ENCODE measurements at regions not wholly inside any gene's neighbourhood (a gene's known extent, or its start where the extent isn't known, plus 50 kb on each side); places are given as distances from the start of the nearest gene placed in this dataset.
"Not testable (repeated sequence)": the region's sequence is repeated elsewhere in the genome, so short reads cannot be mapped to it uniquely, and the experiment has no call there.

DNA sequence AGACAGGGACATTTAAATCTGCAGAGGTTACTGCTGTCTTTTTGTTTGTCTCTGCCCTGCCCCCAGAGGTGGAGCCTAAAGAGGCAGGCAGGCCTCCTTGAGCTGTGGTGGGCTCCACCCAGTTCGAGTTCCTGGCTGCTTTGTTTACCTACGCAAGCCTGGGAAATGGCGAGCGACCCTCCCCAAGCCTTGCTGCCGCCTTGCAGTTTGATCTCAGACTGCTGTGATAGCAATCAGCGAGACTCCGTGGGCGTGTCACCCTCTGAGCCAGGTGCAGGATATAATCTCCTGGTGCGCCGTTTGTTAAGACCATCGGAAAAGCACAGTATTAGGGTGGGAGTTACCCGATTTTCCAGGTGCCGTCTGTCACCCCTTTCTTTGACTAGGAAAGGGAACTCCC is 93.3 kb downstream of the ANKRD30BL start:
- intact Hi-C loops (cut with micrococcal nuclease); H3K27ac ChIP-seq (ENCODE audit: low read depth in 1 of 2, low read length in 2 of 2); H3K4me3 ChIP-seq (replicated peaks in 1 of 3; ENCODE audit: low read depth in 2 of 3, low read length in 3 of 3); DNase-seq; H3K79me2 ChIP-seq (ENCODE audit: insufficient read depth, low read length); H3K4me1 ChIP-seq (ENCODE audit: control insufficient read depth in 1 of 2, insufficient read depth in 2 of 2, low read length in 2 of 2); H3K27ac Mint-ChIP-seq; H3K4me2 ChIP-seq (replicated peaks; ENCODE audit: extremely low read depth, low read length, poor library complexity, severe bottlenecking); H3K27me3 ChIP-seq (ENCODE audit: control insufficient read depth in 2 of 2, insufficient read depth in 2 of 2, low read length in 2 of 2); H2AFZ ChIP-seq (ENCODE audit: insufficient read depth, low read depth, low read length, poor library complexity, severe bottlenecking); H3K9me3 ChIP-seq (replicated peaks in 1 of 2; ENCODE audit: control insufficient read depth in 1 of 2, insufficient read depth in 1 of 2, low read length in 2 of 2); H3K27me3 Mint-ChIP-seq (ENCODE audit: low read depth in 3 of 3); H3K36me3 Mint-ChIP-seq; H3K4me3 Mint-ChIP-seq; H3K4me1 Mint-ChIP-seq; H4K20me1 ChIP-seq (ENCODE audit: insufficient read depth, low read length); H3K9ac ChIP-seq (ENCODE audit: insufficient read depth, low read length, poor library complexity, severe bottlenecking); H3K36me3 ChIP-seq (replicated peaks in 1 of 2; ENCODE audit: control insufficient read depth in 1 of 2, insufficient read depth in 2 of 2, low read length in 2 of 2): not testable (repeated sequence)
- 97% methylated on average over 8 of the region's 13 CpGs for WGBS (ENCODE audit: insufficient coverage)
- peaks cover 3 to 21% (median 15%) of the 10 kb centered on the region in 7 donors for H3K9me3 Mint-ChIP-seq

DNA sequence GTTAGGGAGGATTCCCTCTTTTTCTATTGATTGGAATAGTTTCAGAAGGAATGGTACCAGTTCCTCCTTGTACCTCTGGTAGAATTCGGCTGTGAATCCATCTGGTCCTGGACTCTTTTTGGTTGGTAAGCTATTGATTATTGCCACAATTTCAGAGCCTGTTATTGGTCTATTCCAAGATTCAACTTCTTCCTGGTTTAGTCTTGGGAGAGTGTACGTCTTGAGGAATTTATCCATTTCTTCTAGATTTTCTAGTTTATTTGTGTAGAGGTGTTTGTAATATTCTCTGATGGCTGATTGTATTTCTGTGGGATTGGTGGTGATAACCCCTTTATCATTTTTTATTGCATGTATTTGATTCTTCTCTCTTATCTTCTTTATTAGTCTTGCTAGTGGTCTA is 96.4 kb downstream of the ANKRD30BL start:
- H3K4me3 Mint-ChIP-seq; H3K9me3 ChIP-seq (replicated peaks in 1 of 2; ENCODE audit: control insufficient read depth in 1 of 2, insufficient read depth in 1 of 2, low read length in 2 of 2); H3K36me3 Mint-ChIP-seq; intact Hi-C loops (cut with micrococcal nuclease); H3K4me1 Mint-ChIP-seq; H4K20me1 ChIP-seq (ENCODE audit: insufficient read depth, low read length); H3K27ac ChIP-seq (ENCODE audit: low read depth in 1 of 2, low read length in 2 of 2); H3K9ac ChIP-seq (ENCODE audit: insufficient read depth, low read length, poor library complexity, severe bottlenecking); H3K27ac Mint-ChIP-seq; H3K4me1 ChIP-seq (ENCODE audit: control insufficient read depth in 1 of 2, insufficient read depth in 2 of 2, low read length in 2 of 2); H3K4me3 ChIP-seq (replicated peaks in 1 of 3; ENCODE audit: low read depth in 2 of 3, low read length in 3 of 3); H3K27me3 ChIP-seq (ENCODE audit: control insufficient read depth in 2 of 2, insufficient read depth in 2 of 2, low read length in 2 of 2); H3K4me2 ChIP-seq (replicated peaks; ENCODE audit: extremely low read depth, low read length, poor library complexity, severe bottlenecking); H3K79me2 ChIP-seq (ENCODE audit: insufficient read depth, low read length); H3K27me3 Mint-ChIP-seq (ENCODE audit: low read depth in 3 of 3); H2AFZ ChIP-seq (ENCODE audit: insufficient read depth, low read depth, low read length, poor library complexity, severe bottlenecking); DNase-seq; H3K36me3 ChIP-seq (replicated peaks in 1 of 2; ENCODE audit: control insufficient read depth in 1 of 2, insufficient read depth in 2 of 2, low read length in 2 of 2): not testable (repeated sequence)
- H3K9me3 Mint-ChIP-seq, result peaks cover 3 to 21% (median 12%) of the 10 kb centered on the region in 7 donors
- WGBS (ENCODE audit: insufficient coverage), result no CpG with 5 or more reads among the region's 2 CpGs

DNA sequence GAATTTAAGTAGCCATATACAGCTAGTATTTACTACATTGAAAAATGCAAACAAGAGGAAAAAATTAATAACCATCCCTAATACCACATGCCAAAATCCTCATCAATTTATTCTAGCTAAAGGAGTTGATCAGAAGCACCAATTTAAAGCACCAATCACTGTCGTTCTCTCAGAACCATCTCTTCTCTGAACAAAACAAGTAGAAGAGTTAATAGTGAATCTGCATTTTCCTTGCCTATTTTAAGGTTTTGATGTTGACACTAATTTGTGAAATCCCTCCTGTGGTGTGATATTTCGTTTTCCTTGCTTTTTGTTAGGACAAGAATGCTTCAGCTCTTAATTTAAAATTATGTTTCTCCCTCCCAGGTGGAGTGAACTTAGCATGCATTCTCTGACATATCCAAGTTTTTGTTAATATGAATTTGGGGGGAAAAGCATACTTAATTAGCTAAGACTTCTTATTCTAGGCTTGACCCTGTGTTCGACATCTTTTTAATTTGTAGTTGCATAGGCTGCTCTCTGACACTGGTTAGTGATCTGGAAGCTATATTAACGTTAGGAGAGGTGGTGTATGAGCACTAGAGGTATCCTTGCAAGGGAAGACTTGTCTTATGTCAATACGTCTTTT is 122.0 kb downstream of the ANKRD30BL start:
- peaks cover 6 to 26% (median 14%) of the 10 kb centered on the region in 3 donors for H3K27me3 Mint-ChIP-seq (ENCODE audit: low read depth in 3 of 3)
- H3K27ac ChIP-seq (ENCODE audit: low read depth in 1 of 2, low read length in 2 of 2); H3K4me1 Mint-ChIP-seq; H3K9ac ChIP-seq (ENCODE audit: insufficient read depth, low read length, poor library complexity, severe bottlenecking); DNase-seq; H3K36me3 Mint-ChIP-seq; H3K79me2 ChIP-seq (ENCODE audit: insufficient read depth, low read length); H3K4me1 ChIP-seq (ENCODE audit: control insufficient read depth in 1 of 2, insufficient read depth in 2 of 2, low read length in 2 of 2); H3K4me2 ChIP-seq (replicated peaks; ENCODE audit: extremely low read depth, low read length, poor library complexity, severe bottlenecking); intact Hi-C loops (cut with micrococcal nuclease); H3K4me3 ChIP-seq (replicated peaks in 1 of 3; ENCODE audit: low read depth in 2 of 3, low read length in 3 of 3); H2AFZ ChIP-seq (ENCODE audit: insufficient read depth, low read depth, low read length, poor library complexity, severe bottlenecking); H4K20me1 ChIP-seq (ENCODE audit: insufficient read depth, low read length); H3K36me3 ChIP-seq (replicated peaks in 1 of 2; ENCODE audit: control insufficient read depth in 1 of 2, insufficient read depth in 2 of 2, low read length in 2 of 2); H3K27ac Mint-ChIP-seq: not testable (repeated sequence)
- Histone ChIP-seq H3K9me3 (replicated peaks in 1 of 2; ENCODE audit: control insufficient read depth in 1 of 2, insufficient read depth in 1 of 2, low read length in 2 of 2) (peaks cover 5 to 18% of the 10 kb centered on the region in 2 donors), H3K27me3 (ENCODE audit: control insufficient read depth in 2 of 2, insufficient read depth in 2 of 2, low read length in 2 of 2) (peaks cover 27 to 47% of the 10 kb centered on the region in 2 donors)
- peak overlapping the region in 1 of 2 donors; percentile 40 for H3K4me3 Mint-ChIP-seq
- WGBS (ENCODE audit: insufficient coverage), result no CpG with 5 or more reads among the region's 5 CpGs
- peaks cover 0 to 13% (median 3%) of the 10 kb centered on the region in 7 donors for H3K9me3 Mint-ChIP-seq

DNA sequence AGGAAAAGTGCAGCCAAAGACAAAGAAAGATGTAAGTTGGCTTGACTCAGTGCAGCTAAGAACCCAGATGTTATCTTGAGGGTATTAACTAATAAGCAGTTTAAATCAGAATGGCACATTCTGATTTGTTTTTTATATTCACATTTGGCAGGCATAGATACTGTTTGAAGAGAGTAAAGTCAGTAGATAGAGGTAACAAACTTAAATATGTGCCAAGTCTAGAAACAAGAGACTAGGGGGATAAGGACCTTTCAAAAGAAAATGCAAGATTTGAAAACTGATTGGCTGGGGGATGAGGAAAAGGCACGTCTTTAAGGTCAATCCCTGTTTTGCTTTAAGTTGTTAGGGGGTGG is 122.9 kb downstream of the ANKRD30BL start:
- H3K27ac Mint-ChIP-seq; H3K36me3 ChIP-seq (replicated peaks in 1 of 2; ENCODE audit: control insufficient read depth in 1 of 2, insufficient read depth in 2 of 2, low read length in 2 of 2); H4K20me1 ChIP-seq (ENCODE audit: insufficient read depth, low read length); DNase-seq; H2AFZ ChIP-seq (ENCODE audit: insufficient read depth, low read depth, low read length, poor library complexity, severe bottlenecking); H3K4me1 Mint-ChIP-seq; H3K27ac ChIP-seq (ENCODE audit: low read depth in 1 of 2, low read length in 2 of 2); H3K4me3 ChIP-seq (replicated peaks in 1 of 3; ENCODE audit: low read depth in 2 of 3, low read length in 3 of 3); H3K4me2 ChIP-seq (replicated peaks; ENCODE audit: extremely low read depth, low read length, poor library complexity, severe bottlenecking); H3K79me2 ChIP-seq (ENCODE audit: insufficient read depth, low read length); H3K36me3 Mint-ChIP-seq; H3K4me1 ChIP-seq (ENCODE audit: control insufficient read depth in 1 of 2, insufficient read depth in 2 of 2, low read length in 2 of 2); intact Hi-C loops (cut with micrococcal nuclease); H3K9ac ChIP-seq (ENCODE audit: insufficient read depth, low read length, poor library complexity, severe bottlenecking): not testable (repeated sequence)
- Histone ChIP-seq H3K27me3 (ENCODE audit: control insufficient read depth in 2 of 2, insufficient read depth in 2 of 2, low read length in 2 of 2) (peaks cover 27 to 47% of the 10 kb centered on the region in 2 donors), H3K9me3 (replicated peaks in 1 of 2; ENCODE audit: control insufficient read depth in 1 of 2, insufficient read depth in 1 of 2, low read length in 2 of 2) (peaks cover 5 to 27% of the 10 kb centered on the region in 2 donors)
- H3K4me3 Mint-ChIP-seq, result peak overlapping the region in 1 of 2 donors; percentile 58
- no CpG with 5 or more reads among the region's 1 CpG for WGBS (ENCODE audit: insufficient coverage)
- H3K9me3 Mint-ChIP-seq, result peaks cover 0 to 13% (median 3%) of the 10 kb centered on the region in 7 donors
- peaks cover 6 to 26% (median 14%) of the 10 kb centered on the region in 3 donors for H3K27me3 Mint-ChIP-seq (ENCODE audit: low read depth in 3 of 3)
